NCI-H345 (cell line): ENCODE measurements at regions not wholly inside any gene's neighbourhood (a gene's known extent, or its start where the extent isn't known, plus 50 kb on each side); places are given as distances from the start of the nearest gene placed in this dataset.

Source experiments
- DNase-seq: peaks from one replicate; lab custom pipeline; 2025; lab: John Stamatoyannopoulos, UW

GRCh38 chr1:4393191-4393590 is 261.2 kb upstream of the AJAP1 start:
- DNase-seq, result no peak

GRCh38 chr1:4394366-4394765 is 260.0 kb upstream of the AJAP1 start:
- no peak for DNase-seq

- DNase-seq, result peak; percentile 52
Observed at GRCh38 chr1:4395158-4395557, 259.3 kb upstream of the AJAP1 start.

GRCh38 chr1:4395676-4396075 is 258.7 kb upstream of the AJAP1 start:
- DNase-seq, result peak; percentile 89

GRCh38 chr1:4396551-4396950 is 257.9 kb upstream of the AJAP1 start:
- DNase-seq, result peak; percentile 76

- peak; percentile 92 for DNase-seq
Observed at GRCh38 chr1:4397196-4397595, 257.2 kb upstream of the AJAP1 start.

- no peak for DNase-seq
Observed at GRCh38 chr1:4402032-4402431, 252.4 kb upstream of the AJAP1 start.

- DNase-seq, result peak; percentile 63
Observed at GRCh38 chr1:4404854-4405590, 249.4 kb upstream of the AJAP1 start.

- no peak for DNase-seq
Observed at GRCh38 chr1:4407851-4408250, 246.6 kb upstream of the AJAP1 start.

GRCh38 chr1:4408380-4408779 is 246.0 kb upstream of the AJAP1 start:
- DNase-seq, result peak; percentile 19

GRCh38 chr1:4411862-4412261 is 242.5 kb upstream of the AJAP1 start:
- no peak for DNase-seq

GRCh38 chr1:4415476-4415875 is 238.9 kb upstream of the AJAP1 start:
- DNase-seq, result no peak

GRCh38 chr1:4416189-4416588 is 238.2 kb upstream of the AJAP1 start:
- DNase-seq, result no peak

GRCh38 chr1:4418021-4418420 is 236.4 kb upstream of the AJAP1 start:
- DNase-seq, result no peak

- DNase-seq, result no peak
Observed at GRCh38 chr1:4421986-4422385, 232.4 kb upstream of the AJAP1 start.

GRCh38 chr1:4422504-4423289 is 231.7 kb upstream of the AJAP1 start:
- DNase-seq, result no peak

GRCh38 chr1:4424254-4424653 is 230.2 kb upstream of the AJAP1 start:
- DNase-seq, result no peak

GRCh38 chr1:4424766-4425165 is 229.6 kb upstream of the AJAP1 start:
- DNase-seq, result no peak

GRCh38 chr1:4425892-4426291 is 228.5 kb upstream of the AJAP1 start:
- no peak for DNase-seq

- DNase-seq, result no peak
Observed at GRCh38 chr1:4428711-4429110, 225.7 kb upstream of the AJAP1 start.

GRCh38 chr1:4430406-4431365 is 223.7 kb upstream of the AJAP1 start:
- no peak for DNase-seq

GRCh38 chr1:4431491-4431890 is 222.9 kb upstream of the AJAP1 start:
- no peak for DNase-seq
